NCI-H2081 (cell line): ENCODE measurements at regions not wholly inside any gene's neighbourhood (a gene's known extent, or its start where the extent isn't known, plus 50 kb on each side); places are given as distances from the start of the nearest gene placed in this dataset.
"Not testable (repeated sequence)": the region's sequence is repeated elsewhere in the genome, so short reads cannot be mapped to it uniquely, and the experiment has no call there.

ENCODE experiments used
- DNase-seq, 2 experiments: peaks; one replicate each; lab custom pipeline; 2025; lab: John Stamatoyannopoulos, UW

- DNase-seq: not testable (repeated sequence)
Observed at GRCh38 chr7:69052-69451, 123.3 kb upstream of the FAM20C start.

- not testable (repeated sequence) for DNase-seq
Observed at GRCh38 chr7:69499-70123, 122.8 kb upstream of the FAM20C start.

GRCh38 chr7:70207-70606 is 122.2 kb upstream of the FAM20C start:
- DNase-seq: not testable (repeated sequence)

GRCh38 chr7:70989-71388 is 121.4 kb upstream of the FAM20C start:
- not testable (repeated sequence) for DNase-seq

GRCh38 chr7:72266-73057 is 119.9 kb upstream of the FAM20C start:
- not testable (repeated sequence) for DNase-seq

- not testable (repeated sequence) for DNase-seq
Observed at GRCh38 chr7:73058-73331, 119.4 kb upstream of the FAM20C start.

- not testable (repeated sequence) for DNase-seq
Observed at GRCh38 chr7:74008-74540, 118.3 kb upstream of the FAM20C start.

GRCh38 chr7:75511-75910 is 116.9 kb upstream of the FAM20C start:
- not testable (repeated sequence) for DNase-seq

- DNase-seq: not testable (repeated sequence)
Observed at GRCh38 chr7:76202-76601, 116.2 kb upstream of the FAM20C start.

GRCh38 chr7:76829-77395 is 115.5 kb upstream of the FAM20C start:
- DNase-seq: not testable (repeated sequence)

- not testable (repeated sequence) for DNase-seq
Observed at GRCh38 chr7:78862-79261, 113.5 kb upstream of the FAM20C start.

- DNase-seq: not testable (repeated sequence)
Observed at GRCh38 chr7:79400-80055, 112.8 kb upstream of the FAM20C start.

- DNase-seq: no peak
Observed at GRCh38 chr7:80259-81067, 111.9 kb upstream of the FAM20C start.

- no peak for DNase-seq
Observed at GRCh38 chr7:81068-81925, 111.1 kb upstream of the FAM20C start.

- DNase-seq: no peak
Observed at GRCh38 chr7:81926-82756, 110.2 kb upstream of the FAM20C start.

GRCh38 chr7:82757-83155 is 109.6 kb upstream of the FAM20C start:
- no peak for DNase-seq

- DNase-seq: no peak
Observed at GRCh38 chr7:83441-83840, 108.9 kb upstream of the FAM20C start.

- no peak for DNase-seq
Observed at GRCh38 chr7:83861-84632, 108.3 kb upstream of the FAM20C start.

GRCh38 chr7:84633-85020 is 107.7 kb upstream of the FAM20C start:
- DNase-seq: no peak
